WTC11 (cell line): ENCODE measurements at regions not wholly inside any gene's neighbourhood (a gene's known extent, or its start where the extent isn't known, plus 50 kb on each side); places are given as distances from the start of the nearest gene placed in this dataset.

Experiments used
- ATAC-seq: fragments of 200-7000 bp; cut with Tn5 transposase; 2 replicates; pipeline ENCODE4 v1.10.0; 2021; ENCODE audit warnings: mild to moderate bottlenecking, moderate library complexity
- CTCF ChIA-PET: fragments of 300-600 bp; sonication (Branson Sonifier 250); formaldehyde crosslinking; loops from one replicate; lab custom pipeline; 2021; ENCODE audit warnings: antibody characterized with exemption; lab: Charles Lee
- POLR2A ChIA-PET: fragments of 350-600 bp; sonication (Branson Sonifier 250); formaldehyde crosslinking; loops from one replicate; lab custom pipeline; 2021; ENCODE audit warnings: antibody characterized with exemption; lab: Charles Lee
- DNase-seq: peaks from one replicate; pipeline ENCODE4 v3.0.0; 2021; ENCODE audit warnings: low spot score
- H3K27ac Mint-ChIP-seq: 2 replicates; pipeline ENCODE4 v1.8.0; 2021; ENCODE audit warnings: mixed read lengths
- H3K27me3 Mint-ChIP-seq: 2 replicates; pipeline ENCODE4 v1.8.0; 2021; ENCODE audit warnings: low read depth, mild to moderate bottlenecking, moderate library complexity, mixed read lengths
- H3K36me3 Mint-ChIP-seq: 2 replicates; pipeline ENCODE4 v1.8.0; 2021; ENCODE audit warnings: mixed read lengths
- H3K4me1 Mint-ChIP-seq: 2 replicates; pipeline ENCODE4 v1.8.0; 2022; ENCODE audit warnings: mixed read lengths
- H3K4me3 Mint-ChIP-seq: 2 replicates; pipeline ENCODE4 v1.8.0; 2021; ENCODE audit warnings: mild to moderate bottlenecking, moderate library complexity, mixed read lengths
- H3K9me3 Mint-ChIP-seq: 2 replicates; pipeline ENCODE4 v1.8.0; 2021; ENCODE audit warnings: mixed read lengths
- AFF4 ChIP-seq: sonication (generic); formaldehyde crosslinking; IDR thresholded peaks from 2 replicates; pipeline ENCODE4 v1.8.1; 2023; ENCODE audit warnings: mild to moderate bottlenecking, missing genetic modification reagents, borderline replicate concordance
- CREB1 ChIP-seq: sonication (generic); formaldehyde crosslinking; IDR thresholded peaks from 2 replicates; pipeline ENCODE4 v1.8.0; 2023; ENCODE audit warnings: mild to moderate bottlenecking, missing genetic modification reagents
- FOXJ3 ChIP-seq: sonication (generic); formaldehyde crosslinking; IDR thresholded peaks from 2 replicates; pipeline ENCODE4 v1.9.0; 2021; ENCODE audit warnings: missing genetic modification reagents, mild to moderate bottlenecking, borderline replicate concordance
- JUN ChIP-seq: sonication (generic); formaldehyde crosslinking; IDR thresholded peaks from 2 replicates; pipeline ENCODE4 v1.8.0; 2023; ENCODE audit warnings: mild to moderate bottlenecking, missing genetic modification reagents
- MYBL2 ChIP-seq: sonication (generic); formaldehyde crosslinking; IDR thresholded peaks from 2 replicates; pipeline ENCODE4 v1.8.1; 2023; ENCODE audit warnings: mild to moderate bottlenecking, moderate library complexity, missing genetic modification reagents
- SMAD3 ChIP-seq: sonication (generic); formaldehyde crosslinking; IDR thresholded peaks from 2 replicates; pipeline ENCODE4 v1.8.0; 2022; ENCODE audit warnings: missing genetic modification reagents, mild to moderate bottlenecking, borderline replicate concordance
- SP1 ChIP-seq: sonication (generic); formaldehyde crosslinking; conservative IDR thresholded peaks from 2 replicates; pipeline ENCODE4 v1.8.1; 2022; ENCODE audit warnings: missing genetic modification reagents
- TCF7 ChIP-seq: sonication (generic); formaldehyde crosslinking; IDR thresholded peaks from 2 replicates; pipeline ENCODE4 v1.8.0; 2022; ENCODE audit warnings: mild to moderate bottlenecking, low read depth, missing genetic modification reagents, moderate library complexity
- ZNF232 ChIP-seq: sonication (generic); formaldehyde crosslinking; IDR thresholded peaks from 2 replicates; pipeline ENCODE4 v1.8.0; 2022; ENCODE audit warnings: mild to moderate bottlenecking, missing genetic modification reagents
- ZNF263 ChIP-seq: sonication (generic); formaldehyde crosslinking; IDR thresholded peaks from 2 replicates; pipeline ENCODE4 v1.8.1; 2022; ENCODE audit warnings: low read depth, mild to moderate bottlenecking, moderate library complexity, missing genetic modification reagents
- ZNF512 ChIP-seq: sonication (generic); formaldehyde crosslinking; IDR thresholded peaks from 2 replicates; pipeline ENCODE4 v1.8.1; 2022; ENCODE audit warnings: missing genetic modification reagents, borderline replicate concordance
- ZSCAN18 ChIP-seq: fragments of 250-450 bp; sonication (Bioruptor Pico); IDR thresholded peaks from 2 replicates; pipeline ENCODE4 v2.1.2; 2022; ENCODE audit warnings: mild to moderate bottlenecking, moderate library complexity
- TF ChIP-seq, protein P1 (sequence below): sonication (generic); formaldehyde crosslinking; IDR thresholded peaks from 2 replicates; pipeline ENCODE4 v1.8.0; 2022; ENCODE audit warnings: missing genetic modification reagents
- TF ChIP-seq, protein P2 (sequence below): sonication (generic); formaldehyde crosslinking; conservative IDR thresholded peaks from 2 replicates; pipeline ENCODE4 v1.8.1; 2022; ENCODE audit warnings: mild to moderate bottlenecking, missing genetic modification reagents

GRCh38 chr11:70732023-70732880 is 333.9 kb downstream of the CTTN start (continued):
- no peak for TF ChIP-seq ZSCAN18 (CRISPR knock-in tag)

DNA sequence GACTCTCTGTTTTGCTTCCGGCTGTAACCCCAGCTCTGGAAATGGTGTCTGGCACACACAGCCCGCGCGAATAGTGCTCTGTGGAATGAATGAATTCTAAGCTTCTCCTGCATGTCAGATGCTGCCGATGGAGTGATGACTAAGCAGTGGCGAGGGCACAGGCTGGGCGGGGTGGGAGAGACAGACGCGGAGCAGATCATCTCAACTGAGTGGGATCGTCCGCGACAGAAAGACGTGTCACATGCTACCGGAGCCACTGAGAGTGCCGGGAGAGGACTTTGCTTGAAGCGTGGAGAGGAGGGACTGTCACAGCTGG is 334.5 kb downstream of the CTTN start:
- no peak for ATAC-seq
- Mint-ChIP-seq H3K27me3 (no peaks in the 10 kb centered on the region; the same call in 1 of the 2 replicates), H3K4me3 (no peak overlapping the region), H3K36me3 (no peaks in the 10 kb centered on the region), H3K27ac (peak overlapping the region; percentile 0; the same call in 1 of the 2 replicates), H3K4me1 (peaks cover 15% of the 10 kb centered on the region), H3K9me3 (no peaks in the 10 kb centered on the region)
- CTCF ChIA-PET, result interaction anchor here (0.8 to 1.5 kb wide), 2 partner anchors 10 to 22 kb away, joined by 4 to 5 read pairs; no protein-coding TSS in a partner anchor
- no peak for TF ChIP-seq MYBL2 (CRISPR knock-in tag)
- no peak for TF ChIP-seq ZNF263 (CRISPR knock-in tag)
- TF ChIP-seq FOXJ3 (CRISPR knock-in tag), result no peak
- TF ChIP-seq CREB1 (CRISPR knock-in tag), result no peak
- no peak for TF ChIP-seq AFF4 (CRISPR knock-in tag)
- no peak for TF ChIP-seq TCF7 (CRISPR knock-in tag)
- no peak for TF ChIP-seq SP1 (CRISPR knock-in tag)
- TF ChIP-seq, protein P1, sequence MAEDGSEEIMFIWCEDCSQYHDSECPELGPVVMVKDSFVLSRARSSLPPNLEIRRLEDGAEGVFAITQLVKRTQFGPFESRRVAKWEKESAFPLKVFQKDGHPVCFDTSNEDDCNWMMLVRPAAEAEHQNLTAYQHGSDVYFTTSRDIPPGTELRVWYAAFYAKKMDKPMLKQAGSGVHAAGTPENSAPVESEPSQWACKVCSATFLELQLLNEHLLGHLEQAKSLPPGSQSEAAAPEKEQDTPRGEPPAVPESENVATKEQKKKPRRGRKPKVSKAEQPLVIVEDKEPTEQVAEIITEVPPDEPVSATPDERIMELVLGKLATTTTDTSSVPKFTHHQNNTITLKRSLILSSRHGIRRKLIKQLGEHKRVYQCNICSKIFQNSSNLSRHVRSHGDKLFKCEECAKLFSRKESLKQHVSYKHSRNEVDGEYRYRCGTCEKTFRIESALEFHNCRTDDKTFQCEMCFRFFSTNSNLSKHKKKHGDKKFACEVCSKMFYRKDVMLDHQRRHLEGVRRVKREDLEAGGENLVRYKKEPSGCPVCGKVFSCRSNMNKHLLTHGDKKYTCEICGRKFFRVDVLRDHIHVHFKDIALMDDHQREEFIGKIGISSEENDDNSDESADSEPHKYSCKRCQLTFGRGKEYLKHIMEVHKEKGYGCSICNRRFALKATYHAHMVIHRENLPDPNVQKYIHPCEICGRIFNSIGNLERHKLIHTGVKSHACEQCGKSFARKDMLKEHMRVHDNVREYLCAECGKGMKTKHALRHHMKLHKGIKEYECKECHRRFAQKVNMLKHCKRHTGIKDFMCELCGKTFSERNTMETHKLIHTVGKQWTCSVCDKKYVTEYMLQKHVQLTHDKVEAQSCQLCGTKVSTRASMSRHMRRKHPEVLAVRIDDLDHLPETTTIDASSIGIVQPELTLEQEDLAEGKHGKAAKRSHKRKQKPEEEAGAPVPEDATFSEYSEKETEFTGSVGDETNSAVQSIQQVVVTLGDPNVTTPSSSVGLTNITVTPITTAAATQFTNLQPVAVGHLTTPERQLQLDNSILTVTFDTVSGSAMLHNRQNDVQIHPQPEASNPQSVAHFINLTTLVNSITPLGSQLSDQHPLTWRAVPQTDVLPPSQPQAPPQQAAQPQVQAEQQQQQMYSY (CRISPR knock-in tag), result no peak
- TF ChIP-seq, protein P2, sequence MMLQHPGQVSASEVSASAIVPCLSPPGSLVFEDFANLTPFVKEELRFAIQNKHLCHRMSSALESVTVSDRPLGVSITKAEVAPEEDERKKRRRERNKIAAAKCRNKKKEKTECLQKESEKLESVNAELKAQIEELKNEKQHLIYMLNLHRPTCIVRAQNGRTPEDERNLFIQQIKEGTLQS, result no peak
- no peak for TF ChIP-seq SMAD3 (CRISPR knock-in tag)
- TF ChIP-seq ZNF512 (CRISPR knock-in tag), result no peak
- TF ChIP-seq ZNF232 (CRISPR knock-in tag), result no peak
- no peak for TF ChIP-seq JUN
- DNase-seq, result no peak
- POLR2A ChIA-PET, result no interaction called here
